Left lung (tissue), 4 donors: ENCODE measurements at regions not wholly inside any gene's neighbourhood (a gene's known extent, or its start where the extent isn't known, plus 50 kb on each side); places are given as distances from the start of the nearest gene placed in this dataset.
A peak's percentile ranks its signal among the peaks of the same experiment; 100 is the strongest.

Source experiments
- ATAC-seq: fragments of 200-7000 bp; cut with Tn5 transposase; one replicate; pipeline ENCODE4 v1.9.1; 2020; ENCODE audit warnings: moderate library complexity
- DNase-seq, 4 donors: peaks; one replicate each; pipeline ENCODE4 v3.0.0-alpha.2; 2013 to 2020
- H3K27ac ChIP-seq, 2 donors: fragments of 200-600 bp; sonication (generic) in 1 of 2; one replicate each; pipeline versions ENCODE4 v1.5.0 to v1.8.0; 2020 to 2021
- H3K27me3 ChIP-seq, 2 donors: fragments of 200-600 bp; sonication (generic) in 1 of 2; one replicate each; pipeline versions ENCODE4 v1.5.0 to v1.8.0; 2020 to 2021
- H3K36me3 ChIP-seq, 2 donors: fragments of 200-600 bp; sonication (generic) in 1 of 2; one replicate each; pipeline versions ENCODE4 v1.5.0 to v1.8.0; 2020 to 2021
- H3K4me1 ChIP-seq, 2 donors: fragments of 200-600 bp; one replicate each; pipeline ENCODE4 v1.8.0; 2021
- H3K4me3 ChIP-seq, 2 donors: fragments of 200-600 bp; sonication (generic) in 1 of 2; one replicate each; pipeline versions ENCODE4 v1.5.0 to v1.8.0; 2020 to 2021; ENCODE audit warnings: mild to moderate bottlenecking in 1 of 2
- H3K9me3 ChIP-seq, 2 donors: fragments of 200-600 bp; sonication (generic) in 1 of 2; one replicate each; pipeline versions ENCODE4 v1.5.0 to v1.8.0; 2020 to 2021
- CTCF ChIP-seq, 2 donors: fragments of 200-600 bp; sonication (generic) in 1 of 2; IDR thresholded peaks; one replicate each; pipeline versions ENCODE4 v1.5.0 to v1.8.0; 2021; ENCODE audit warnings: antibody characterized with exemption in 2 of 2
- intact Hi-C, 2 donors: fragments of 100-400 bp; cut with DNase I; formaldehyde crosslinking; loops; one replicate each; pipeline versions ENCODE4 v1.11.2 to v1.14.2; 2022
- donor health status: DM: no; HTN: yes; CAD: no.
- donor health status: DM: no; HTN: no; CAD: no.

GRCh38 chr5:38207343-38207742 lies 51.0 kb upstream of the EGFLAM start:
- no peaks in the 10 kb centered on the region for H3K9me3 ChIP-seq
- no peaks in the 10 kb centered on the region for H3K4me1 ChIP-seq
- H3K27ac ChIP-seq = no peak overlapping the region
- peaks cover 0 to 4% of the 10 kb centered on the region in 2 donors for H3K27me3 ChIP-seq
- no peak for TF ChIP-seq CTCF (IDR thresholded peaks at IDR 0.05)
- ATAC-seq (no peak), DNase-seq (no peak)
- H3K4me3 ChIP-seq = no peak overlapping the region
- no peaks in the 10 kb centered on the region for H3K36me3 ChIP-seq
- intact Hi-C loops = no loop called here

- intact Hi-C loops = no loop called here
- no peak for TF ChIP-seq CTCF (IDR thresholded peaks at IDR 0.05)
- no peak overlapping the region for H3K4me3 ChIP-seq
- no peaks in the 10 kb centered on the region for H3K36me3 ChIP-seq
- no peak for ATAC-seq
- H3K27me3 ChIP-seq = peaks cover 0 to 12% of the 10 kb centered on the region in 2 donors
- H3K27ac ChIP-seq = no peak overlapping the region
- H3K4me1 ChIP-seq = no peaks in the 10 kb centered on the region
- H3K9me3 ChIP-seq = no peaks in the 10 kb centered on the region
- DNase-seq = no peak
Measured at GRCh38 chr5:38202741-38203140, 55.6 kb upstream of the EGFLAM start.

GRCh38 chr5:38200872-38201557 lies 57.3 kb upstream of the EGFLAM start:
- no peaks in the 10 kb centered on the region for H3K4me1 ChIP-seq
- no peak overlapping the region for H3K4me3 ChIP-seq
- H3K27me3 ChIP-seq = peaks cover 0 to 12% of the 10 kb centered on the region in 2 donors
- H3K9me3 ChIP-seq = no peaks in the 10 kb centered on the region
- TF ChIP-seq CTCF (IDR thresholded peaks at IDR 0.05) = no peak
- H3K36me3 ChIP-seq = no peaks in the 10 kb centered on the region
- no peak overlapping the region for H3K27ac ChIP-seq
- no peak for ATAC-seq
- intact Hi-C loops = no loop called here
- DNase-seq = no peak

GRCh38 chr5:38197118-38197517 lies 61.2 kb upstream of the EGFLAM start:
- Histone ChIP-seq H3K27me3 (peaks cover 8 to 42% of the 10 kb centered on the region in 2 donors), H3K9me3 (no peaks in the 10 kb centered on the region), H3K36me3 (no peaks in the 10 kb centered on the region), H3K4me1 (no peaks in the 10 kb centered on the region), H3K27ac (no peak overlapping the region), H3K4me3 (no peak overlapping the region)
- TF ChIP-seq CTCF (IDR thresholded peaks at IDR 0.05) = no peak
- DNase-seq (no peak), ATAC-seq (no peak)
- intact Hi-C loops = loop anchor here in 1 of 2 donors (10.0 kb wide), 1 partner anchor 782 kb away; no protein-coding TSS in a partner anchor

GRCh38 chr5:38193015-38193581 lies 65.3 kb upstream of the EGFLAM start:
- intact Hi-C loops = loop anchor here in 1 of 2 donors (5.0 to 10.0 kb wide), 2 partner anchors 356 to 778 kb away; no protein-coding TSS in a partner anchor

More at GRCh38 chr5:38193015-38193581, 65.3 kb upstream of the EGFLAM start:
- Histone ChIP-seq H3K9me3 (no peaks in the 10 kb centered on the region), H3K36me3 (no peaks in the 10 kb centered on the region), H3K4me1 (no peaks in the 10 kb centered on the region), H3K27me3 (peaks cover 8 to 53% of the 10 kb centered on the region in 2 donors), H3K4me3 (no peak overlapping the region), H3K27ac (no peak overlapping the region)
- peak; percentile 80 to 82 for TF ChIP-seq CTCF (IDR thresholded peaks at IDR 0.05)
- DNase-seq = peak; percentile 46 to 75 (median 62)
- ATAC-seq = peak; percentile 97
